H1 (cell line): ENCODE measurements at regions not wholly inside any gene's neighbourhood (a gene's known extent, or its start where the extent isn't known, plus 50 kb on each side); places are given as distances from the start of the nearest gene placed in this dataset.

Source experiments
- CTCF ChIA-PET: fragments of 300-600 bp; sonication (Branson Sonifier 250); formaldehyde crosslinking; loops from one replicate; lab custom pipeline; 2021; ENCODE audit not compliant: partially characterized antibody; lab: Charles Lee
- POLR2A ChIA-PET: fragments of 300-600 bp; sonication (Branson Sonifier 250); formaldehyde crosslinking; loops from one replicate; lab custom pipeline; 2021; ENCODE audit warnings: inconsistent platforms; ENCODE audit not compliant: partially characterized antibody; lab: Charles Lee
- DNase-seq, 2 experiments: peaks; one replicate each; pipeline versions ENCODE4 v3.0.0 to v3.0.0-alpha.2; 2010 to 2022; ENCODE audit warnings: low spot score in 2 of 2, low read depth in 1 of 2, mixed read lengths in 1 of 2
- FAIRE-seq: peaks from 2 replicates; lab custom pipeline; 2011; peaks lifted over from hg19 to GRCh38; lab: Jason Lieb, UNC
- H2AFZ ChIP-seq: 2 replicates; pipeline ENCODE4 v1.8.1; 2012; ENCODE audit warnings: low read length, inconsistent platforms
- H2AK5ac ChIP-seq: 2 replicates; pipeline ENCODE4 v1.6.1; 2013; ENCODE audit warnings: low read depth, low read length
- H2BK120ac ChIP-seq: replicated peaks from 2 replicates; pipeline ENCODE3; 2013; ENCODE audit warnings: low read depth, low read length, inconsistent platforms
- H2BK12ac ChIP-seq: 2 replicates; pipeline ENCODE4 v1.6.1; 2013; ENCODE audit warnings: low read depth, low read length
- H2BK15ac ChIP-seq: 2 replicates; pipeline ENCODE4 v1.6.1; 2013; ENCODE audit warnings: low read length
- H2BK20ac ChIP-seq: 2 replicates; pipeline ENCODE4 v1.6.1; 2013; ENCODE audit warnings: low read length
- H2BK5ac ChIP-seq: 2 replicates; pipeline ENCODE4 v1.6.1; 2013; ENCODE audit warnings: low read depth, low read length
- H3K14ac ChIP-seq: 2 replicates; pipeline ENCODE4 v1.6.1; 2013; ENCODE audit warnings: inconsistent platforms; ENCODE audit not compliant: insufficient read length
- H3K18ac ChIP-seq: 2 replicates; pipeline ENCODE4 v1.6.1; 2013; ENCODE audit warnings: low read length; ENCODE audit errors: extremely low read depth
- H3K23ac ChIP-seq: 2 replicates; pipeline ENCODE4 v1.6.1; 2013; ENCODE audit warnings: inconsistent platforms; ENCODE audit not compliant: insufficient read length
- H3K23me2 ChIP-seq: 2 replicates; pipeline ENCODE4 v1.6.1; 2013; ENCODE audit warnings: low read depth, low read length
- H3K27ac ChIP-seq: 2 replicates; pipeline ENCODE4 v1.6.1; 2011; ENCODE audit warnings: low read depth, low read length, inconsistent platforms
- H3K27me3 ChIP-seq, 4 experiments: replicated peaks in 1 of 4; 1 replicate in 1 of 4; 2 replicates in 3 of 4; pipeline versions ENCODE4 v1.6.1 to v1.8.1; 2011 to 2013; ENCODE audit warnings: low read length in 3 of 4, mild to moderate bottlenecking in 3 of 4, inconsistent platforms in 2 of 4, mixed read lengths in 2 of 4, moderate library complexity in 1 of 4; ENCODE audit not compliant: control insufficient read depth in 3 of 4, insufficient read depth in 3 of 4; ENCODE audit errors: extremely low read depth in 1 of 4
- H3K36me3 ChIP-seq, 4 experiments: 2 replicates each; pipeline versions ENCODE4 v1.6.1 to v1.8.1; 2011 to 2013; ENCODE audit warnings: mild to moderate bottlenecking in 4 of 4, low read length in 3 of 4, moderate library complexity in 2 of 4, control low read depth in 1 of 4, inconsistent platforms in 1 of 4; ENCODE audit not compliant: insufficient read depth in 4 of 4, control insufficient read depth in 2 of 4
- H3K4ac ChIP-seq: replicated peaks from 2 replicates; pipeline ENCODE3; 2013; ENCODE audit warnings: low read length, low read depth, mixed read lengths, inconsistent platforms; ENCODE audit not compliant: insufficient read length
- H3K4me1 ChIP-seq, 4 experiments: replicated peaks in 1 of 4; 1 replicate in 1 of 4; 2 replicates in 3 of 4; pipeline versions ENCODE4 v1.6.1 to v1.8.1; 2011 to 2013; ENCODE audit warnings: low read length in 3 of 4, inconsistent platforms in 2 of 4, mixed read lengths in 1 of 4; ENCODE audit not compliant: insufficient read depth in 4 of 4, control insufficient read depth in 3 of 4
- H3K4me2 ChIP-seq, 2 experiments: 2 replicates each; pipeline versions ENCODE4 v1.6.1 to v1.8.1; 2011 to 2013; ENCODE audit warnings: low read depth in 2 of 2, low read length in 2 of 2, control low read depth in 1 of 2, inconsistent platforms in 1 of 2, mild to moderate bottlenecking in 1 of 2; ENCODE audit not compliant: insufficient read depth in 1 of 2
- H3K4me3 ChIP-seq, 4 experiments: fragments of 200-600, 300-600 bp in 1 of 4; sonication (generic), shearing (Covaris generic), sonication (Bioruptor Twin) in 1 of 4; 2 replicates each; pipeline versions ENCODE4 v1.5.1 to v1.8.1; 2011 to 2016; ENCODE audit warnings: low read length in 4 of 4, low read depth in 3 of 4, control low read depth in 2 of 4, inconsistent platforms in 2 of 4, mild to moderate bottlenecking in 2 of 4, mixed read lengths in 1 of 4, moderate library complexity in 1 of 4; ENCODE audit not compliant: insufficient read depth in 2 of 4; ENCODE audit errors: extremely low read depth in 1 of 4
- H3K56ac ChIP-seq: replicated peaks from 2 replicates; pipeline ENCODE3; 2013; ENCODE audit warnings: low read depth, mild to moderate bottlenecking, mixed read lengths, low read length, inconsistent platforms; ENCODE audit not compliant: insufficient read length
- H3K79me1 ChIP-seq: 2 replicates; pipeline ENCODE4 v1.6.1; 2013; ENCODE audit warnings: low read depth, low read length, control low read depth
- H3K79me2 ChIP-seq, 2 experiments: 2 replicates each; pipeline versions ENCODE4 v1.6.1 to v1.8.1; 2012 to 2013; ENCODE audit warnings: low read length in 2 of 2, mild to moderate bottlenecking in 2 of 2, inconsistent platforms in 1 of 2; ENCODE audit not compliant: insufficient read depth in 2 of 2, control insufficient read depth in 1 of 2
- H3K9ac ChIP-seq, 4 experiments: replicated peaks in 1 of 4; 1 replicate in 1 of 4; 2 replicates in 3 of 4; pipeline versions ENCODE4 v1.6.1 to v1.8.1; 2011 to 2013; ENCODE audit warnings: low read depth in 3 of 4, low read length in 3 of 4, control low read depth in 2 of 4, mild to moderate bottlenecking in 2 of 4, moderate library complexity in 2 of 4, inconsistent platforms in 1 of 4; ENCODE audit errors: extremely low read depth in 1 of 4
- H3K9me3 ChIP-seq, 2 experiments: 2 replicates each; pipeline versions ENCODE4 v1.6.1 to v1.8.1; 2012 to 2013; ENCODE audit warnings: mild to moderate bottlenecking in 2 of 2, moderate library complexity in 2 of 2, control low read depth in 1 of 2, inconsistent platforms in 1 of 2, low read depth in 1 of 2, low read length in 1 of 2, mixed read lengths in 1 of 2; ENCODE audit not compliant: insufficient read depth in 2 of 2
- H4K20me1 ChIP-seq, 2 experiments: replicated peaks in 1 of 2; 2 replicates each; pipeline versions ENCODE3 to v1.8.1; 2011 to 2013; ENCODE audit warnings: inconsistent platforms in 2 of 2, low read length in 2 of 2, mild to moderate bottlenecking in 1 of 2; ENCODE audit not compliant: insufficient read depth in 2 of 2, control insufficient read depth in 1 of 2
- H4K5ac ChIP-seq: 2 replicates; pipeline ENCODE4 v1.6.1; 2013; ENCODE audit warnings: low read length, low read depth, mixed read lengths, inconsistent platforms; ENCODE audit not compliant: insufficient read length
- H4K8ac ChIP-seq: 2 replicates; pipeline ENCODE4 v1.8.0; 2013; ENCODE audit warnings: mild to moderate bottlenecking, moderate library complexity, low read length, inconsistent platforms; ENCODE audit not compliant: insufficient read depth; ENCODE audit errors: extremely low read depth
- H4K91ac ChIP-seq: replicated peaks from 2 replicates; pipeline ENCODE3; 2013; ENCODE audit warnings: low read length, mixed read lengths, inconsistent platforms; ENCODE audit not compliant: insufficient read length
- ASH2L ChIP-seq: fragments of 200-600, 300-600 bp; sonication (generic); IDR thresholded peaks from one replicate; pipeline ENCODE4 v1.7.1; 2017; ENCODE audit warnings: low read length
- BCL11A ChIP-seq, 2 experiments: IDR thresholded peaks; one replicate each; pipeline ENCODE4 v1.6.1; 2011; ENCODE audit warnings: low read depth in 2 of 2, low read length in 2 of 2, mild to moderate bottlenecking in 2 of 2
- CBX5 ChIP-seq: fragments of 300-800, 300-1000 bp; sonication (generic); IDR thresholded peaks from 2 replicates; pipeline ENCODE4 v1.7.1; 2016; ENCODE audit warnings: antibody characterized with exemption, low read length, low read depth
- CTBP2 ChIP-seq: IDR thresholded peaks from 2 replicates; pipeline ENCODE4 v1.7.0; 2011; ENCODE audit warnings: borderline replicate concordance, mild to moderate bottlenecking, moderate library complexity, mixed read lengths, low read length; ENCODE audit not compliant: insufficient read depth, insufficient read length
- EZH2 ChIP-seq: fragments of 200-600 bp; sonication (generic); IDR thresholded peaks from 2 replicates; pipeline ENCODE4 v1.7.1; 2012; ENCODE audit warnings: low read depth, mild to moderate bottlenecking, moderate library complexity, low read length, inconsistent platforms; ENCODE audit not compliant: severe bottlenecking
- POLR2AphosphoS5 ChIP-seq: IDR thresholded peaks from 2 replicates; pipeline ENCODE4 v1.6.1; 2011; ENCODE audit warnings: low read depth, low read length
- RBBP5 ChIP-seq: IDR thresholded peaks from 2 replicates; pipeline ENCODE4 v1.7.1; 2012; ENCODE audit warnings: low read depth, mild to moderate bottlenecking, inconsistent platforms, low read length, moderate library complexity, borderline replicate concordance
- SP1 ChIP-seq: IDR thresholded peaks from 2 replicates; pipeline ENCODE4 v1.6.1; 2011; ENCODE audit warnings: low read depth, low read length
- SRF ChIP-seq: IDR thresholded peaks from 2 replicates; pipeline ENCODE4 v1.6.1; 2011; ENCODE audit warnings: mild to moderate bottlenecking, low read depth, low read length, moderate library complexity
- SUZ12 ChIP-seq: fragments of 200-600 bp; sonication (generic); IDR thresholded peaks from 2 replicates; pipeline ENCODE4 v1.6.1; 2012; ENCODE audit warnings: mild to moderate bottlenecking, inconsistent platforms, low read length, moderate library complexity, mixed read lengths
- TBP ChIP-seq: IDR thresholded peaks from 2 replicates; pipeline ENCODE4 v1.6.1; 2011; ENCODE audit warnings: low read depth, low read length, improper control_type of control experiment
- ZNF274 ChIP-seq: IDR thresholded peaks from 2 replicates; pipeline ENCODE4 v1.7.0; 2012; ENCODE audit warnings: low read length, borderline replicate concordance; ENCODE audit errors: extremely low read depth
- WGBS, 2 experiments: shearing (Covaris generic) in 1 of 2; methylation state at CpG; one replicate each; pipeline versions ENCODE4 v1.1.6 to v1.1.7; 2013 to 2015; ENCODE audit warnings: low lambda C conversion rate in 2 of 2, mixed read lengths in 2 of 2, inconsistent platforms in 1 of 2, low coverage in 1 of 2, missing lambda C conversion rate in 1 of 2; ENCODE audit not compliant: insufficient replicate concordance in 2 of 2, insufficient coverage in 1 of 2, insufficient read length in 1 of 2; ENCODE audit errors: extremely low coverage in 1 of 2, missing lambda C conversion rate in 1 of 2; 5-methylcytosine and 5-hydroxymethylcytosine counted together

GRCh38 chr11:23590596-23591308, 730.5 kb upstream of the CCDC179 start:
- no peak overlapping the region for H3K18ac ChIP-seq
- no peak overlapping the region for H3K4ac ChIP-seq

More at GRCh38 chr11:23590596-23591308, 730.5 kb upstream of the CCDC179 start:
- Histone ChIP-seq H3K79me1 (no peaks in the 10 kb centered on the region), H3K79me2 (no peaks in the 10 kb centered on the region), H3K9ac (no peak overlapping the region), H2BK5ac (no peak overlapping the region), H3K56ac (no peak overlapping the region), H3K4me3 (no peak overlapping the region), H3K23ac (no peak overlapping the region), H3K14ac (no peak overlapping the region), H3K27me3 (no peaks in the 10 kb centered on the region), H2BK120ac (no peak overlapping the region), H3K4me2 (no peak overlapping the region), H3K4me1 (no peaks in the 10 kb centered on the region), H2AK5ac (no peak overlapping the region), H2BK12ac (no peak overlapping the region), H3K27ac (no peak overlapping the region), H4K91ac (no peak overlapping the region), H3K23me2 (no peaks in the 10 kb centered on the region), H4K5ac (no peak overlapping the region), H4K8ac (no peak overlapping the region), H2BK20ac (no peak overlapping the region), H3K9me3 (peaks cover 0 to 2% of the 10 kb centered on the region in 2 experiments; a peak in 1 of 4 replicates), H2AFZ (no peak overlapping the region), H4K20me1 (no peaks in the 10 kb centered on the region), H2BK15ac (no peak overlapping the region), H3K36me3 (no peaks in the 10 kb centered on the region)
- DNase-seq (no peak), FAIRE-seq (no peak)
- ChIA-PET POLR2A (no interaction called here), CTCF (interaction anchor here (1.3 kb wide), 1 partner anchor 50 kb away, joined by 3 read pairs; no protein-coding TSS in a partner anchor)
- WGBS, 2 experiments = 76% methylated on average over 3 of the region's 3 CpGs; no CpG with 5 or more reads in 1 of the 2 experiments
- TF ChIP-seq SUZ12 = no peak
- no peak for TF ChIP-seq CTBP2
- no peak for TF ChIP-seq ASH2L
- no peak for TF ChIP-seq RBBP5
- no peak for TF ChIP-seq SP1
- no peak for TF ChIP-seq POLR2AphosphoS5
- no peak for TF ChIP-seq SRF
- no peak for TF ChIP-seq TBP
- TF ChIP-seq ZNF274 = no peak
- no peak for TF ChIP-seq EZH2
- no peak for TF ChIP-seq CBX5
- no peak for TF ChIP-seq BCL11A (IDR thresholded peaks at IDR 0.05; ENCODE audit: low read depth in 2 of 2, low read length in 2 of 2)
